HFF-Myc (cell line): ENCODE measurements at regions not wholly inside any gene's neighbourhood (a gene's known extent, or its start where the extent isn't known, plus 50 kb on each side); places are given as distances from the start of the nearest gene placed in this dataset.

Experiments
- DNase-seq: peaks from one replicate; pipeline ENCODE4 v3.0.0-alpha.2; 2011; ENCODE audit warnings: low read depth; ENCODE audit errors: extremely low read depth
- H3K4me3 ChIP-seq: replicated peaks from 2 replicates; pipeline ENCODE4 v1.5.1; 2011; ENCODE audit warnings: low read depth, mild to moderate bottlenecking, control low read depth, low read length
- CTCF ChIP-seq: IDR thresholded peaks from 2 replicates; pipeline ENCODE4 v1.5.1; 2012; ENCODE audit warnings: mild to moderate bottlenecking, low read depth, low read length, control low read depth; ENCODE audit errors: missing control alignments

- TF ChIP-seq CTCF = no peak
- DNase-seq = no peak
- no peak overlapping the region for H3K4me3 ChIP-seq
Observed at GRCh38 chr17:5700745-5701144, 116.4 kb upstream of the NLRP1 start.

DNA sequence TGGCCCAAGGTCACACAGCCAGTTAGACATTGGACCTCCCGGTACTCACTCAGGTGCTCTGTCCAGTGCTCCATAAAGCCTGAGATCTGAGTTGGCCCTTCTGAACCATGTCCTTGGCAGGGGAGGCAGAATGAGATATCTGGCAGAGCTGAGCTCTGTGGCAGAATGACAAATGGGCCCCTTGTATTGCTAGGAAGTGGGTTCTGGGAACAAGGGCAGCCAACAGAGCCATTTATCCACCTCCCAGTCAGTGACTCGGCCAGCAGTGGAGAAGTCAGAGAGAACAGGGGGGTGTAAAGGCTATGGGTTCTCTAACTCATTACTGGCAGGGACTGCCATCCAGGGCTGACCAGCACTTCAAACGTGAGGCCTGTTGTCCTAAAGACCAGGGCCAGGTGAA is 117.1 kb upstream of the NLRP1 start:
- no peak overlapping the region for H3K4me3 ChIP-seq
- no peak for DNase-seq
- no peak for TF ChIP-seq CTCF

GRCh38 chr17:5702951-5703510 is 118.7 kb upstream of the NLRP1 start:
- no peak for TF ChIP-seq CTCF
- H3K4me3 ChIP-seq = no peak overlapping the region
- DNase-seq = no peak

GRCh38 chr17:5703736-5704135 is 119.4 kb upstream of the NLRP1 start:
- DNase-seq = no peak
- no peak for TF ChIP-seq CTCF
- H3K4me3 ChIP-seq = no peak overlapping the region

DNA sequence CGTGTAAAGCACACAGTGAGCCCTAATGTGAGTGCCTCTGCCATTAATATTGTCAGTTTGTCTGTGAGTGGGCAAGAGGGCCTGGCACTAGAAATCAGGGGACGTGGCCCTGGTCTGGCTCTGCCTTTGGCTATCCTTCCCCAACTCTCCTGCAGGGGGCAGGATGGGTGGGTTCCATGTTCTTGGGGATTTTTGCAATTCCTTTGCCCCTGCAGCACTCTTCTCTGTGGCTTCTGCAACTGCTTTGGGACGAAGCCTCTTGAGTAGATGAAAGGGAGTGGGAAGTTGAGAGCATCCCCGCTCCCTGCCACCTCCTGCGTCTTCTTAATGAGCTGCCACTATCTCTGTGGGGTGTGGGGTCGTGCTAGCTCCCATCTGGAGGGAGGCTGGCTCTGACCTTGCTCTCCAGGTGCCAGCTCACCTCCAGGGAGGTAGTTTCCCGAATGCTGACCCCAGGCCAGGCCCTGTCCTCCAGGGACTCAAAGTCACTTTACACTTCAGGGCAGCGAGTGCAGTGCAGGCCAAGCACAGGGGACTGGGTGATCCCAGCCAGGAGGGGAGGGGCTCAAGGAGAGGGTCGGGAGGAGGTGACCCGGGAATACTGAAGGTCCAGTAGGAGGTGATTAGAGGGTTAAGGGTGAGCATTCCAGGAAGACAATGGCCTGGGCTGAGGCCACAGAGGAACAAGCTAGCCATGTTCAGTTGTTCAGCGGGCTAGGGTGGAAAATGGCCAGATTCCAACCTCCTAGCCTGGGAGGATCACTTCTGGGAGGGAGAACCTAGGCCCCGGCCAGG is 121.0 kb upstream of the NLRP1 start:
- peak; percentile 59 for TF ChIP-seq CTCF
- DNase-seq = no peak

GRCh38 chr17:5705876-5706576 is 121.7 kb upstream of the NLRP1 start:
- no peak for DNase-seq
- TF ChIP-seq CTCF = no peak
- H3K4me3 ChIP-seq = no peak overlapping the region

More for the DNA sequence above, 121.0 kb upstream of the NLRP1 start:
- no peak overlapping the region for H3K4me3 ChIP-seq
